Sigmoid colon (tissue), 4 donors: ENCODE measurements at regions not wholly inside any gene's neighbourhood (a gene's known extent, or its start where the extent isn't known, plus 50 kb on each side); places are given as distances from the start of the nearest gene placed in this dataset.

Experiments used
- CTCF ChIP-seq, 4 experiments: fragments of 450-650 bp in 3 of 4; fragments of 200-600 bp in 1 of 4; IDR thresholded peaks; one replicate each; pipeline ENCODE4 v1.5.1; 2016 to 2019; ENCODE audit warnings: antibody characterized with exemption in 4 of 4, mild to moderate bottlenecking in 3 of 4, moderate library complexity in 2 of 4
- POLR2A ChIP-seq, 2 donors: fragments of 450-650 bp; IDR thresholded peaks; one replicate each; pipeline ENCODE4 v1.6.1; 2016; ENCODE audit warnings: antibody characterized with exemption in 2 of 2, mild to moderate bottlenecking in 2 of 2, moderate library complexity in 2 of 2
- POLR2AphosphoS5 ChIP-seq, 4 donors: sonication (generic); formaldehyde crosslinking; IDR thresholded peaks; one replicate each; pipeline ENCODE4 v1.6.1; 2017; ENCODE audit warnings: antibody characterized with exemption in 4 of 4

GRCh38 chr3:43970351-43970750 is 271.3 kb upstream of the TOPAZ1 start:
- TF ChIP-seq POLR2A (IDR thresholded peaks at IDR 0.05) (no peak), CTCF (IDR thresholded peaks at IDR 0.05) (no peak), POLR2AphosphoS5 (IDR thresholded peaks at IDR 0.05) (no peak)
